HUES48 (cell line): ENCODE measurements at regions not wholly inside any gene's neighbourhood (a gene's known extent, or its start where the extent isn't known, plus 50 kb on each side); places are given as distances from the start of the nearest gene placed in this dataset.
"Not testable (repeated sequence)": the region's sequence is repeated elsewhere in the genome, so short reads cannot be mapped to it uniquely, and the experiment has no call there.

Source experiments
- H3K27ac ChIP-seq: one replicate; pipeline ENCODE4 v1.7.0; 2013; ENCODE audit warnings: low read depth, low read length, inconsistent platforms
- H3K27me3 ChIP-seq: 2 replicates; pipeline ENCODE4 v1.6.1; 2013; ENCODE audit warnings: mild to moderate bottlenecking, low read length; ENCODE audit not compliant: control insufficient read depth, insufficient read depth
- H3K36me3 ChIP-seq: 2 replicates; pipeline ENCODE4 v1.6.1; 2013; ENCODE audit warnings: low read length; ENCODE audit not compliant: control insufficient read depth, insufficient read depth
- H3K4me1 ChIP-seq: 2 replicates; pipeline ENCODE4 v1.6.1; 2013; ENCODE audit warnings: mild to moderate bottlenecking, low read length; ENCODE audit not compliant: control insufficient read depth, insufficient read depth
- H3K4me3 ChIP-seq: 2 replicates; pipeline ENCODE4 v1.5.1; 2013; ENCODE audit warnings: mild to moderate bottlenecking, low read depth, low read length
- H3K9ac ChIP-seq: 2 replicates; pipeline ENCODE4 v1.6.1; 2013; ENCODE audit warnings: mild to moderate bottlenecking, low read depth, low read length, moderate library complexity
- H3K9me3 ChIP-seq: 2 replicates; pipeline ENCODE4 v1.6.1; 2013; ENCODE audit warnings: low read length; ENCODE audit not compliant: control insufficient read depth, insufficient read depth

GRCh38 chr2:8342407-8342806 lies 339.4 kb upstream of the ID2 start:
- no peaks in the 10 kb centered on the region for H3K36me3 ChIP-seq
- H3K4me3 ChIP-seq = no peak overlapping the region
- H3K27ac ChIP-seq = no peak overlapping the region
- no peaks in the 10 kb centered on the region for H3K9me3 ChIP-seq
- no peaks in the 10 kb centered on the region for H3K27me3 ChIP-seq
- H3K9ac ChIP-seq = no peak overlapping the region
- no peaks in the 10 kb centered on the region for H3K4me1 ChIP-seq

- no peaks in the 10 kb centered on the region for H3K27me3 ChIP-seq
- no peaks in the 10 kb centered on the region for H3K4me1 ChIP-seq
Measured at GRCh38 chr2:8343031-8343430, 338.8 kb upstream of the ID2 start.

GRCh38 chr2:8344144-8345097 lies 337.4 kb upstream of the ID2 start:
- Histone ChIP-seq H3K9ac (no peak overlapping the region), H3K36me3 (no peaks in the 10 kb centered on the region), H3K27me3 (no peaks in the 10 kb centered on the region)

More at GRCh38 chr2:8343031-8343430, 338.8 kb upstream of the ID2 start:
- H3K27ac ChIP-seq = no peak overlapping the region
- no peaks in the 10 kb centered on the region for H3K36me3 ChIP-seq
- H3K9me3 ChIP-seq = no peaks in the 10 kb centered on the region
- no peak overlapping the region for H3K9ac ChIP-seq
- H3K4me3 ChIP-seq = no peak overlapping the region

GRCh38 chr2:8345200-8345599 lies 336.7 kb upstream of the ID2 start:
- Histone ChIP-seq H3K27ac (no peak overlapping the region), H3K9me3 (no peaks in the 10 kb centered on the region), H3K27me3 (no peaks in the 10 kb centered on the region), H3K36me3 (no peaks in the 10 kb centered on the region), H3K4me3 (no peak overlapping the region), H3K9ac (no peak overlapping the region), H3K4me1 (no peaks in the 10 kb centered on the region)

More at GRCh38 chr2:8344144-8345097, 337.4 kb upstream of the ID2 start:
- H3K9me3 ChIP-seq = no peaks in the 10 kb centered on the region
- no peak overlapping the region for H3K4me3 ChIP-seq
- no peaks in the 10 kb centered on the region for H3K4me1 ChIP-seq
- no peak overlapping the region for H3K27ac ChIP-seq

GRCh38 chr2:8346208-8346607 lies 335.6 kb upstream of the ID2 start:
- Histone ChIP-seq H3K9ac (no peak overlapping the region), H3K9me3 (no peaks in the 10 kb centered on the region), H3K27ac (no peak overlapping the region), H3K36me3 (no peaks in the 10 kb centered on the region), H3K27me3 (no peaks in the 10 kb centered on the region), H3K4me3 (no peak overlapping the region), H3K4me1 (no peaks in the 10 kb centered on the region)

GRCh38 chr2:8346706-8347430 lies 335.0 kb upstream of the ID2 start:
- no peaks in the 10 kb centered on the region for H3K36me3 ChIP-seq
- H3K4me1 ChIP-seq = no peaks in the 10 kb centered on the region
- no peak overlapping the region for H3K27ac ChIP-seq
- H3K4me3 ChIP-seq = no peak overlapping the region
- H3K9me3 ChIP-seq = no peaks in the 10 kb centered on the region
- no peak overlapping the region for H3K9ac ChIP-seq
- no peaks in the 10 kb centered on the region for H3K27me3 ChIP-seq

- not testable (repeated sequence) for H3K27ac ChIP-seq, H3K27me3 ChIP-seq, H3K36me3 ChIP-seq, H3K9ac ChIP-seq, H3K4me3 ChIP-seq, H3K4me1 ChIP-seq, H3K9me3 ChIP-seq
Measured at GRCh38 chr2:8348911-8349310, 332.9 kb upstream of the ID2 start.

- Histone ChIP-seq H3K9me3 (no peaks in the 10 kb centered on the region), H3K9ac (no peak overlapping the region), H3K36me3 (no peaks in the 10 kb centered on the region), H3K4me3 (no peak overlapping the region), H3K4me1 (no peaks in the 10 kb centered on the region), H3K27me3 (no peaks in the 10 kb centered on the region), H3K27ac (no peak overlapping the region)
Measured at GRCh38 chr2:8352296-8352695, 329.6 kb upstream of the ID2 start.

GRCh38 chr2:8352989-8353388 lies 328.9 kb upstream of the ID2 start:
- Histone ChIP-seq H3K4me3 (no peak overlapping the region), H3K9ac (no peak overlapping the region), H3K4me1 (no peaks in the 10 kb centered on the region), H3K9me3 (no peaks in the 10 kb centered on the region), H3K27ac (no peak overlapping the region), H3K36me3 (no peaks in the 10 kb centered on the region), H3K27me3 (no peaks in the 10 kb centered on the region)

GRCh38 chr2:8355102-8355859 lies 326.6 kb upstream of the ID2 start:
- Histone ChIP-seq H3K4me1 (no peaks in the 10 kb centered on the region), H3K9me3 (no peaks in the 10 kb centered on the region), H3K36me3 (no peaks in the 10 kb centered on the region), H3K27ac (no peak overlapping the region), H3K9ac (no peak overlapping the region), H3K4me3 (no peak overlapping the region), H3K27me3 (no peaks in the 10 kb centered on the region)
